SK-N-DZ (cell line): ENCODE measurements at regions not wholly inside any gene's neighbourhood (a gene's known extent, or its start where the extent isn't known, plus 50 kb on each side); places are given as distances from the start of the nearest gene placed in this dataset.

ENCODE experiments used
- DNase-seq: peaks from one replicate; pipeline ENCODE4 v3.0.0-alpha.2; 2015; ENCODE audit warnings: low spot score

GRCh38 chr12:98059659-98060343 is 455.6 kb upstream of the TMPO start:
- DNase-seq: no peak

- DNase-seq: no peak
Observed at GRCh38 chr12:98060411-98060810, 455.0 kb upstream of the TMPO start.

- peak; percentile 29 for DNase-seq
Observed at GRCh38 chr12:98062464-98063245, 452.7 kb upstream of the TMPO start.

- no peak for DNase-seq
Observed at GRCh38 chr12:98064501-98064900, 450.9 kb upstream of the TMPO start.

GRCh38 chr12:98067795-98068194 is 447.6 kb upstream of the TMPO start:
- no peak for DNase-seq

- DNase-seq: no peak
Observed at GRCh38 chr12:98073610-98074009, 441.8 kb upstream of the TMPO start.

- DNase-seq: no peak
Observed at GRCh38 chr12:98074286-98074685, 441.1 kb upstream of the TMPO start.

- no peak for DNase-seq
Observed at GRCh38 chr12:98084391-98084790, 431.0 kb upstream of the TMPO start.

- DNase-seq: no peak
Observed at GRCh38 chr12:98085046-98085755, 430.2 kb upstream of the TMPO start.

GRCh38 chr12:98090731-98091130 is 424.7 kb upstream of the TMPO start:
- DNase-seq: no peak

- no peak for DNase-seq
Observed at GRCh38 chr12:98096436-98096835, 419.0 kb upstream of the TMPO start.

- DNase-seq: no peak
Observed at GRCh38 chr12:98106031-98106683, 409.2 kb upstream of the TMPO start.

- no peak for DNase-seq
Observed at GRCh38 chr12:98109266-98109665, 406.1 kb upstream of the TMPO start.

GRCh38 chr12:98110536-98110935 is 404.9 kb upstream of the TMPO start:
- peak; percentile 63 for DNase-seq

GRCh38 chr12:98113548-98113947 is 401.8 kb upstream of the TMPO start:
- DNase-seq: no peak

GRCh38 chr12:98121963-98122362 is 393.4 kb upstream of the TMPO start:
- no peak for DNase-seq

GRCh38 chr12:98123021-98123461 is 392.3 kb upstream of the TMPO start:
- no peak for DNase-seq

GRCh38 chr12:98126637-98127335 is 388.6 kb upstream of the TMPO start:
- DNase-seq: no peak

GRCh38 chr12:98127336-98127679 is 388.1 kb upstream of the TMPO start:
- no peak for DNase-seq

- no peak for DNase-seq
Observed at GRCh38 chr12:98127854-98128253, 387.5 kb upstream of the TMPO start.

- no peak for DNase-seq
Observed at GRCh38 chr12:98136544-98136943, 378.8 kb upstream of the TMPO start.
